A673 (cell line): ENCODE measurements at regions not wholly inside any gene's neighbourhood (a gene's known extent, or its start where the extent isn't known, plus 50 kb on each side); places are given as distances from the start of the nearest gene placed in this dataset.

Experiments
- BruUV-seq: library from RNA; stranded (reverse); fragments of 400-500 nt; replicated peaks from 2 replicates; lab custom pipeline; 2021; lab: Mats Ljungman, UMichigan
- CTCF ChIA-PET: fragments of 300-600 bp; sonication (Branson Sonifier 250); formaldehyde crosslinking; loops from one replicate; lab custom pipeline; 2022; ENCODE audit warnings: antibody characterized with exemption; lab: Charles Lee
- POLR2A ChIA-PET: fragments of 300-600 bp; sonication (Branson Sonifier 250); formaldehyde crosslinking; loops from one replicate; lab custom pipeline; 2022; ENCODE audit warnings: antibody characterized with exemption; ENCODE audit not compliant: low non-redundant PET; lab: Charles Lee
- DNase-seq: peaks from one replicate; pipeline ENCODE4 v3.0.0-alpha.2; 2015; ENCODE audit warnings: low spot score
- H3K27ac ChIP-seq: fragments of 200-600 bp; sonication (generic); 2 replicates; pipeline ENCODE4 v1.5.1; 2016; ENCODE audit warnings: mixed run types, low read depth, mild to moderate bottlenecking, mixed read lengths, antibody characterized with exemption, low read length; ENCODE audit not compliant: poor library complexity, severe bottlenecking
- H3K27me3 ChIP-seq: fragments of 200-600 bp; sonication (generic); replicated peaks from 2 replicates; pipeline ENCODE4 v1.6.1; 2017; ENCODE audit warnings: mixed run types, low read depth, mild to moderate bottlenecking, mixed read lengths, antibody characterized with exemption, low read length; ENCODE audit not compliant: insufficient read depth, poor library complexity
- H3K36me3 ChIP-seq: fragments of 200-600 bp; sonication (generic); 2 replicates; pipeline ENCODE4 v1.6.1; 2016; ENCODE audit warnings: mixed run types, mild to moderate bottlenecking, mixed read lengths, antibody characterized with exemption, low read length; ENCODE audit not compliant: insufficient read depth, poor library complexity, severe bottlenecking
- H3K4me1 ChIP-seq: fragments of 200-600 bp; sonication (generic); 2 replicates; pipeline ENCODE4 v1.6.1; 2017; ENCODE audit warnings: mixed run types, mild to moderate bottlenecking, mixed read lengths, antibody characterized with exemption, low read length; ENCODE audit not compliant: insufficient read depth, poor library complexity, severe bottlenecking
- H3K4me3 ChIP-seq: fragments of 200-600 bp; sonication (generic); 2 replicates; pipeline ENCODE4 v1.5.1; 2016; ENCODE audit warnings: low read depth, mixed run types, mild to moderate bottlenecking, mixed read lengths, low read length; ENCODE audit not compliant: poor library complexity, severe bottlenecking
- H3K9me3 ChIP-seq: fragments of 200-600 bp; sonication (generic); 2 replicates; pipeline ENCODE4 v1.6.1; 2016; ENCODE audit warnings: mixed run types, low read depth, mild to moderate bottlenecking, mixed read lengths, antibody characterized with exemption, low read length; ENCODE audit not compliant: poor library complexity, severe bottlenecking
- CTCF ChIP-seq: fragments of 300-800, 200-600 bp; sonication (generic); conservative IDR thresholded peaks from 2 replicates; pipeline ENCODE4 v1.5.1; 2017; ENCODE audit warnings: low read depth, mild to moderate bottlenecking, antibody characterized with exemption, low read length, moderate library complexity, mixed read lengths
- EZH2 ChIP-seq: fragments of 200-600 bp; sonication (generic); IDR thresholded peaks from 2 replicates; pipeline ENCODE4 v1.6.1; 2017; ENCODE audit warnings: borderline replicate concordance, low read depth, mild to moderate bottlenecking, mixed read lengths, antibody characterized with exemption, low read length; ENCODE audit not compliant: poor library complexity, severe bottlenecking
- intact Hi-C: fragments of 100-400 bp; cut with micrococcal nuclease; formaldehyde crosslinking; loops from one replicate; pipeline ENCODE4 v1.10.0; 2022; ENCODE audit not compliant: unreplicated experiment

DNA sequence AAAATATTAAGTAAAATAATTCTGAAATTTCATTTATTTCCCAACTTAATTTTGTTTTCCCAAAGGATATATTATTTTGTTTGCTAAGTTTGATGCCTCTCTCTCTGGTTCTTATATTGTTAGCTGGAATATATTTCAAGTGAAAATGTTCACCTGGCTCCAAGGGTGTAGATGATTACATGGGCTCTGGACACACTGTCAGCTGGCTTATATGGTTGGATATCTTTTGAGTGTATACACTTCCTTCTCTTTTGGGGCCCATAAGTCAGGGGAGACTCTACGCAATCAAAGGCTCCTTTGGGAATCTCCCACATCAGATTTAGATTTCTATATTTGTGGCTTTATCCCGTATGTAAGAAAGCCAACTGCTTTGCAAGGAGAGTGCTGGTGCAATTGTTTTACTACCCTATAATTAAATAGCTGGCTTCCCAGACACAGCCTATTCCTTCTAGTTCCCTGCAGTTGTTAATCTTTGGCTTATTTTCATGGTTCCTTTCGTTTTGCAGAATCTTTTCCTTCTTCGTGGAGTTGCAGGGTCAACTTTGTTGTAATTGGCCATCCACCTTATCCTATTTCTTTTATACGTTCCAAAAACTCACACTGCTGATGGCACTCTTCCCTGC, 225.7 kb downstream of the DPH6 start:
- Histone ChIP-seq H3K4me1 (no peaks in the 10 kb centered on the region), H3K27me3 (no peaks in the 10 kb centered on the region), H3K4me3 (no peak overlapping the region), H3K27ac (no peak overlapping the region), H3K9me3 (no peaks in the 10 kb centered on the region), H3K36me3 (no peaks in the 10 kb centered on the region)
- POLR2A ChIA-PET: no interaction called here
- intact Hi-C loops: loop anchor here (5.0 kb wide), 1 partner anchor 52 kb away; no protein-coding TSS in a partner anchor
- no peak for DNase-seq
- BruUV-seq: no TSS peak
- TF ChIP-seq CTCF (no peak), EZH2 (no peak)
- CTCF ChIA-PET: no interaction called here

GRCh38 chr15:35319354-35319753, 226.6 kb downstream of the DPH6 start:
- no peak for TF ChIP-seq EZH2
- no peak for TF ChIP-seq CTCF
- BruUV-seq: no TSS peak
- ChIA-PET CTCF (no interaction called here), POLR2A (no interaction called here)
- DNase-seq: no peak
- Histone ChIP-seq H3K27me3 (no peaks in the 10 kb centered on the region), H3K27ac (no peak overlapping the region), H3K4me1 (no peaks in the 10 kb centered on the region), H3K36me3 (no peaks in the 10 kb centered on the region), H3K4me3 (no peak overlapping the region), H3K9me3 (no peaks in the 10 kb centered on the region)
- intact Hi-C loops: no loop called here

DNA sequence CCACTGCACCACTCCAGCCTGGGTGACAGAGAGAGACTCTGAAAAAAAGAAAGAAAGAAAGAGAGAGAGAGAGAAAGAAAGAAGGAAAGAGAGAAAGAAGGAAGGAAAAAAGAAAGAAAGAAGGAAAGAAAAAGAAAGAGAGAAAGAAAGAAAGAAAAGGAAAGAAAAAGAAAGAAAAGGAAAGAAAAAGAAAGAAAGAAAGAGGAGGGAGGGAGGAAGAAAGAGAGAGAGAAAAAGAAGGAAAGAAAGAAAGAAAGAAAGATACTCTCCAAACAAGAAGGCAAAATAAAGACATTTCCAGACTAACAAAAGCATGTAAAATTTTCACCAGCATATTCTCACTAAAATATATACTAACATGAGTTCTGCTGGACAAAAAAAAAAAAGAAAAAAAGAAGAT, 228.7 kb downstream of the DPH6 start:
- TF ChIP-seq CTCF (no peak), EZH2 (no peak)

More for the DNA sequence above, 228.7 kb downstream of the DPH6 start:
- Histone ChIP-seq H3K27ac (no peak overlapping the region), H3K4me3 (no peak overlapping the region), H3K4me1 (no peaks in the 10 kb centered on the region), H3K9me3 (no peaks in the 10 kb centered on the region), H3K36me3 (no peaks in the 10 kb centered on the region), H3K27me3 (no peaks in the 10 kb centered on the region)
- CTCF ChIA-PET: no interaction called here
- BruUV-seq: no TSS peak
- intact Hi-C loops: no loop called here
- no peak for DNase-seq
- POLR2A ChIA-PET: no interaction called here
